B cell (primary cell): ENCODE measurements at regions not wholly inside any gene's neighbourhood (a gene's known extent, or its start where the extent isn't known, plus 50 kb on each side); places are given as distances from the start of the nearest gene placed in this dataset.
"Not testable (repeated sequence)": the region's sequence is repeated elsewhere in the genome, so short reads cannot be mapped to it uniquely, and the experiment has no call there.

ENCODE experiments used
- ATAC-seq: fragments of 200-7000 bp; cut with Tn5 transposase; one replicate; pipeline ENCODE4 v1.10.0; 2021; ENCODE audit warnings: low read depth, mild to moderate bottlenecking, moderate number of reproducible peaks, moderate library complexity
- CTCF ChIA-PET: fragments of 350-600 bp; sonication (Branson Sonifier 250); formaldehyde crosslinking; loops from one replicate; lab custom pipeline; 2021; ENCODE audit warnings: antibody characterized with exemption, inconsistent platforms; lab: Charles Lee
- POLR2A ChIA-PET: fragments of 350-600 bp; sonication (Branson Sonifier 250); formaldehyde crosslinking; loops from one replicate; lab custom pipeline; 2021; ENCODE audit warnings: antibody characterized with exemption; lab: Charles Lee
- DNase-seq: peaks from one replicate; pipeline ENCODE4 v3.0.0; 2013
- H2AFZ ChIP-seq: 2 replicates; pipeline ENCODE4 v1.6.1; 2012; ENCODE audit warnings: mild to moderate bottlenecking, low read depth, low read length; ENCODE audit not compliant: insufficient read depth, poor library complexity, severe bottlenecking
- H3K27ac ChIP-seq, 2 donors: 1 replicate in 1 of 2; 2 replicates in 1 of 2; pipeline ENCODE4 v1.5.1; 2012 to 2013; ENCODE audit warnings: low read length in 2 of 2, mild to moderate bottlenecking in 2 of 2, moderate library complexity in 1 of 2
- H3K27me3 ChIP-seq, 4 experiments: fragments of 200-600 bp in 1 of 4; sonication (generic) in 1 of 4; replicated peaks in 1 of 4; 1 replicate in 2 of 4; 2 replicates in 2 of 4; pipeline versions ENCODE4 v1.6.1 to v1.7.0; 2013 to 2016; ENCODE audit warnings: low read length in 3 of 4, mild to moderate bottlenecking in 2 of 4, mixed read lengths in 1 of 4, moderate library complexity in 1 of 4; ENCODE audit not compliant: insufficient read depth in 4 of 4, control insufficient read depth in 3 of 4; ENCODE audit errors: control extremely low read depth in 1 of 4
- H3K36me3 ChIP-seq, 2 experiments: replicated peaks in 1 of 2; 1 replicate in 1 of 2; 2 replicates in 1 of 2; pipeline versions ENCODE4 v1.6.1 to v1.7.1; 2013; ENCODE audit warnings: low read length in 1 of 2; ENCODE audit not compliant: insufficient read depth in 2 of 2, control insufficient read depth in 1 of 2; ENCODE audit errors: control extremely low read depth in 1 of 2, extremely low read depth in 1 of 2
- H3K4me1 ChIP-seq, 2 donors: fragments of 200-600 bp in 1 of 2; sonication (generic) in 1 of 2; 1 replicate in 1 of 2; 2 replicates in 1 of 2; pipeline versions ENCODE4 v1.5.1 to v1.6.1; 2013 to 2017; ENCODE audit warnings: low read length in 2 of 2; ENCODE audit not compliant: control insufficient read depth in 2 of 2, insufficient read depth in 2 of 2
- H3K4me2 ChIP-seq: replicated peaks from 2 replicates; pipeline ENCODE3; 2012; ENCODE audit warnings: mild to moderate bottlenecking, low read depth, low read length; ENCODE audit not compliant: poor library complexity, severe bottlenecking
- H3K4me3 ChIP-seq, 5 experiments: fragments of 200-600 bp in 1 of 5; sonication (generic) in 1 of 5; 1 replicate in 3 of 5; 2 replicates in 2 of 5; pipeline versions ENCODE4 v1.5.1 to v1.7.0; 2011 to 2016; ENCODE audit warnings: low read length in 4 of 5, mild to moderate bottlenecking in 4 of 5, low read depth in 2 of 5, control low read depth in 1 of 5, moderate library complexity in 1 of 5; ENCODE audit not compliant: insufficient read depth in 1 of 5; ENCODE audit errors: control extremely low read depth in 1 of 5, extremely low read depth in 1 of 5
- H3K79me2 ChIP-seq: fragments of 200-600 bp; sonication (generic); one replicate; pipeline ENCODE4 v1.6.0; 2016; ENCODE audit warnings: low read length; ENCODE audit not compliant: control insufficient read depth, insufficient read depth
- H3K9ac ChIP-seq: fragments of 200-600 bp; sonication (generic); 2 replicates; pipeline ENCODE4 v1.6.1; 2017; ENCODE audit warnings: mild to moderate bottlenecking, low read length, moderate library complexity
- H3K9me3 ChIP-seq, 3 donors: one replicate each; pipeline versions ENCODE4 v1.6.1 to v1.7.1; 2013; ENCODE audit warnings: low read length in 2 of 3; ENCODE audit not compliant: control insufficient read depth in 2 of 3, insufficient read depth in 1 of 3; ENCODE audit errors: control extremely low read depth in 1 of 3
- H4K20me1 ChIP-seq: 2 replicates; pipeline ENCODE4 v1.6.0; 2012; ENCODE audit warnings: mild to moderate bottlenecking, low read length; ENCODE audit not compliant: insufficient read depth, control insufficient read depth, poor library complexity, severe bottlenecking
- H3K27ac Mint-ChIP-seq: one replicate; pipeline ENCODE4 v1.8.0; 2021; ENCODE audit warnings: mixed read lengths
- H3K27me3 Mint-ChIP-seq: one replicate; pipeline ENCODE4 v1.8.0; 2021; ENCODE audit warnings: mixed read lengths
- H3K4me1 Mint-ChIP-seq: one replicate; pipeline ENCODE4 v1.8.0; 2021; ENCODE audit warnings: mixed read lengths
- H3K4me3 Mint-ChIP-seq: one replicate; pipeline ENCODE4 v1.8.0; 2021; ENCODE audit warnings: mixed read lengths
- H3K9me3 Mint-ChIP-seq: one replicate; pipeline ENCODE4 v1.8.0; 2022; ENCODE audit warnings: mixed read lengths; ENCODE audit not compliant: insufficient read depth
- WGBS: methylation state at CpG from one replicate; pipeline ENCODE4 v1.1.5; 2013; ENCODE audit warnings: missing lambda C conversion rate; ENCODE audit not compliant: insufficient coverage; 5-methylcytosine and 5-hydroxymethylcytosine counted together
- intact Hi-C: fragments of 100-400 bp; cut with micrococcal nuclease; formaldehyde crosslinking; loops from one replicate; pipeline ENCODE4 v1.10.0; 2022

DNA sequence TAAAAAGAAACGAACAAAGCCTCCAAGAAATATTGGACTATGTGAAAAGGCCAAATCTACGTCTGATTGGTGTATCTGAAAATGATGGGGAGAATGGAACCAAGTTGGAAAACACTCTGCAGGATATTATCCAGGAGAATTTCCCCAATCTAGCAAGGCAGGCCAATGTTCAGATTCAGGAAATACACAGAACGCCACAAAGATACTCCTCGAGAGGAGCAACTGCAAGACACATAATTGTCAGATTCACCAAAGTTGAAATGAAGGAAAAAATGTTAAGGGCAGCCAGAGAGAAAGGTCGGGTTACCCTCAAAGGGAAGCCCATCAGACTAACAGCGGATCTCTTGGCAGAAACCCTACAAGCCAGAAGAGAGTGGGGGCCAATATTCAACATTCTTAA, 82.2 kb downstream of the SNTN start:
- H3K27ac ChIP-seq, H3K4me1 Mint-ChIP-seq, H3K27me3 ChIP-seq, H3K9ac ChIP-seq, POLR2A ChIA-PET, H3K27me3 Mint-ChIP-seq, H3K4me3 ChIP-seq, H3K9me3 ChIP-seq, H3K79me2 ChIP-seq, CTCF ChIA-PET, H2AFZ ChIP-seq, H3K4me1 ChIP-seq, ATAC-seq, intact Hi-C loops, DNase-seq, H3K27ac Mint-ChIP-seq, H3K4me3 Mint-ChIP-seq, H3K9me3 Mint-ChIP-seq, H4K20me1 ChIP-seq, H3K4me2 ChIP-seq, H3K36me3 ChIP-seq: not testable (repeated sequence)
- no CpG with 5 or more reads among the region's 6 CpGs for WGBS

DNA sequence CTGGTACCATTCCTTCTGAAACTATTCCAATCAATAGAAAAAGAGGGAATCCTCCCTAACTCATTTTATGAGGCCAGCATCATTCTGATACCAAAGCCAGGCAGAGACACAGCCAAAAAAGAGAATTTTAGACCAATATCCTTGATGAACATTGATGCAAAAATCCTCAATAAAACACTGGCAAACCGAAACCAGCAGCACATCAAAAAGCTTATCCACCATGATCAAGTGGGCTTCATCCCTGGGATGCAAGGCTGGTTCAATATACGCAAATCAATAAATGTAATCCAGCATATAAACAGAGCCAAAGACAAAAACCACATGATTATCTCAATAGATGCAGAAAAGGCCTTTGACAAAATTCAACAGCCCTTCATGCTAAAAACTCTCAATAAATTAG, 82.3 kb upstream of the C3orf49 start:
- H3K4me1 Mint-ChIP-seq, H3K27ac ChIP-seq, H3K9me3 Mint-ChIP-seq, H4K20me1 ChIP-seq, H3K9ac ChIP-seq, H3K4me3 ChIP-seq, H2AFZ ChIP-seq, H3K27me3 Mint-ChIP-seq, H3K4me2 ChIP-seq, CTCF ChIA-PET, POLR2A ChIA-PET, H3K27ac Mint-ChIP-seq, H3K79me2 ChIP-seq, H3K36me3 ChIP-seq, intact Hi-C loops, DNase-seq, ATAC-seq, H3K9me3 ChIP-seq, H3K4me1 ChIP-seq, H3K27me3 ChIP-seq, H3K4me3 Mint-ChIP-seq: not testable (repeated sequence)
- WGBS = no CpG with 5 or more reads among the region's 2 CpGs

DNA sequence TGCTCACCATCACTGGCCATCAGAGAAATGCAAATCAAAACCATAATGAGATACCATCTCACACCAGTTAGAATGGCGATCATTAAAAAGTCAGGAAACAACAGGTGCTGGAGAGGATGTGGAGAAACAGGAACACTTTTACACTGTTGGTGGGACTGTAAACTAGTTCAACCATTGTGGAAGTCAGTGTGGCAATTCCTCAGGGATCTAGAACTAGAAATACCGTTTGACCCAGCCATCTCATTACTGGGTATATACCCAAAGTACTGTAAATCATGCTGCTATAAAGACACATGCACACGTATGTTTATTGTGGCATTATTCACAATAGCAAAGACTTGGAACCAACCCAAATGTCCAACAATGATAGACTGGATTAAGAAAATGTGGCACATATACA, 80.5 kb upstream of the C3orf49 start:
- H3K4me2 ChIP-seq, H3K9ac ChIP-seq, H3K4me3 ChIP-seq, CTCF ChIA-PET, H3K4me3 Mint-ChIP-seq, H3K27ac Mint-ChIP-seq, DNase-seq, ATAC-seq, H3K27me3 Mint-ChIP-seq, H4K20me1 ChIP-seq, POLR2A ChIA-PET, H3K4me1 Mint-ChIP-seq, H3K4me1 ChIP-seq, H3K9me3 Mint-ChIP-seq, H2AFZ ChIP-seq, intact Hi-C loops, H3K79me2 ChIP-seq, H3K27me3 ChIP-seq, H3K27ac ChIP-seq, H3K9me3 ChIP-seq, H3K36me3 ChIP-seq: not testable (repeated sequence)
- WGBS = no CpG with 5 or more reads among the region's 3 CpGs
